ENCODE measurements at regions not wholly inside any gene's neighbourhood (a gene's known extent, or its start where the extent isn't known, plus 50 kb on each side); places are given as distances from the start of the nearest gene placed in this dataset.

- TF ChIP-seq CTCF (conservative IDR thresholded peaks at IDR 0.05) (no peak), ZFX (IDR thresholded peaks at IDR 0.05) (no peak)
Observed at GRCh38 chr1:184161071-184161698, 109.7 kb downstream of the TSEN15 start.

All from C4-2B (cell line).